GM21360 (cell line): ENCODE measurements at regions not wholly inside any gene's neighbourhood (a gene's known extent, or its start where the extent isn't known, plus 50 kb on each side); places are given as distances from the start of the nearest gene placed in this dataset.

Source experiments
- ATAC-seq: cut with Tn5 transposase; IDR thresholded peaks from one replicate; pipeline ENCODE4 v1.9.1; 2021; ENCODE audit warnings: mild to moderate bottlenecking, moderate library complexity; ENCODE audit not compliant: unreplicated experiment

GRCh38 chr16:62907562-62907961, 871.3 kb upstream of the CDH8 start:
- no peak for ATAC-seq

- ATAC-seq: no peak
These were observed 867.8 kb upstream of the CDH8 start for GRCh38 chr16:62903961-62904502.

DNA sequence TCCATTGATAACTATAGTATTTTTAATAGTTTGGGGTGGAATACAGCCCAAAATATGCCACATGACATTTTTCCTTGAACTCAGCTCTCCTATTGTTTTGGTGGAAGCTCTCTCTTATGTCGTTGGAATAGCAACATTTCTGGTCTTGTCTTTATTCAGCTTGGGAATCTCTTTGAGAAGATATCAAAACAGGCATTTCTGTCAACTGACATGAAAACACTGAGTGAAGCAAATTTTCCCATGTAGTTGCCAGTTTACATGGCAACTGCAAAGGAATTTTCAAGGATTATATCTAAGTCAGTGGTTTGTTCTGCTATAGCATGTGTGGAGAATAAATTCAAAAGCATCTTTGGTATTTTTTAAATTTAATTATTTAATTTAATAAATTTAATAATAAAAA, 863.5 kb upstream of the CDH8 start:
- ATAC-seq: no peak

DNA sequence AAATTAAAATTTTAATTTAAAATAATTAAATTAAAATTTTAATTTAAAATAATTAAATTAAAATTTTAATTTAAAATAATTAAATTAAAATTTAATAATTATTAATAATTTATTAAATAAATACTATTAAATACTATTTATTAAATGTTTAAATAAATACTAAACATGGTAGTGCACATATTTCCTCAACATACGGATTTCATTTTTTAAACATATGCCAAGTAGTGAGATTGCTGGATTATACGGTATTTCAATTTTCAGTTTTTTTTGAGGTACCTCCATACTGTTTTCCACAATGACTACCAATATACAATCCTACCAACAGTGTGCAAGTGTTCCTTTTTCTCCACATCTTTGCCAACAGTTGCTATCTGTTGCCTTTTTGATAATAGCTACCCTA, 852.9 kb upstream of the CDH8 start:
- ATAC-seq: no peak

DNA sequence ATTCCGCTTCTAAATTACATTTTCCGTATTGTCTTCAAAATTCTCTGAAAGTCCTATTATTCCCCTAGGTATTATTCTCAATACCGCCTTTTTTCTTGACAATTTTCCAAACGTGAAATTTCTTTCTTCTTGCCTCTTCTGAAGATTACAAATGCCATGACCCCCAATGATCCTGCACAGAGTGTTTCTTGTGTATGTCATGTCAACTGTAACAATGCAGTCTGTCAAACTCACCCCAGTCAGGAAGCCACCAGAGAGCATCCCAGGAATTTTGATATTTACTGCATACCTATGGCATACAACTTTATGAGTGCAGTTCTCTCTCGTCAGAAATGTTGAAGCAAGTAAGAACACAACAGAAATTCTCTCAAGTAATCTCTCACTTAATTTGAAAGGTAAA, 847.3 kb upstream of the CDH8 start:
- no peak for ATAC-seq

GRCh38 chr16:62882552-62883221, 846.4 kb upstream of the CDH8 start:
- ATAC-seq: no peak

DNA sequence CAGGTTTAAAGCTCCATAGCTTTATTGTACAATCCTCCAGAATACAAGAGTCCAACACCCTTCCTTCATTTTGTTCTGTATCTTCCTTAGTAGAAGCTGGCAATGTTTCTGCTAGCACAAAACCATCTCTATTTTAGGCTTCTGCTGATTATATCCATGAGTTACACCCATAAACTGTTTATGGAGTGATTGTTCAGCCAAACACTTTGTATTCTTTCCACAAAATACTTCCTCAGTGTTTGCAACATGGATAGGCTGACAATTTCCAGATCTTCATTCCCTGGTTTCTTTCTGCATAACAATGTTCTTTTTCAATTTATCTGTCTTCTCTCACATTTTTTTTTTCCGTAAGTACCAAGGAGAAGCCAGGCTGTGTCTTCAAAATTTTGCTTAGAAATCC, 839.9 kb upstream of the CDH8 start:
- no peak for ATAC-seq

DNA sequence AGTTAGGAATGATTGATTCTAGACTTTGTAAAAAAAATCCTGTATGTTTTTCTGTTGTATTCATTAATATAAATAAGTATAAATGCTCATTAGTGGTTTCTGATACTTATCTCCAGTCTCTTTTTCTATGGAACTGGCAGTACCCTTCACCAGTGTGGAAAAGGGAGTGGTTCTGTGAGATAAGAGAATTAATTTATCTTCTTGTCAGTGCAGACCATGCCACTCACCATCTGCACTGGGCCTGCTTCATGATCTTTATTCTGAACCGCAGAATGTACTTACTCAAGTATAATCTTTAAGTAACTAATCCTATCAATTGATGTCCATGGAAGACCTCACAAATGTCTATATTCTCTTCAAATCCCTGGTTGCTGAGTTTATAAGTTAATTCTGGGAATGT, 836.1 kb upstream of the CDH8 start:
- ATAC-seq: no peak

- ATAC-seq: no peak
These were observed 834.3 kb upstream of the CDH8 start for GRCh38 chr16:62870554-62870953.

GRCh38 chr16:62869837-62870236, 833.6 kb upstream of the CDH8 start:
- ATAC-seq: no peak

DNA sequence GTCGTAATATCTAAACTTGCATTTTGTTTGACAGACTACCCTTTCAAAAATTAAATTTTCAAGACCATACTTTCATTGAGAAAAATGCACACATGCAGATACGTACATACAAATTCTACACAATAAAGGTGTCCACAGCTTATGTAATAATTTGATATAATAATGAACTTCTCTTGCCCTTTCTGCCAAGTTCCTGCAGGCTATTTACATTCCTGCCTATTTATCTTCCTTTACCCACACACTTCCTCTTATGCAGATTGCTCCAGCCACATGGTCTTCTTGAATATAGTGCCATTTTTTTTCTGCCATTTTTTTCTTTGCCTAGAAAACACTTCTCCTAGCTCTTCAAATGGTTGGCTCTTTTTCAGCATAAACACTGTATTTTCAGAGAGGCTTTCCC, 826.9 kb upstream of the CDH8 start:
- ATAC-seq: no peak

DNA sequence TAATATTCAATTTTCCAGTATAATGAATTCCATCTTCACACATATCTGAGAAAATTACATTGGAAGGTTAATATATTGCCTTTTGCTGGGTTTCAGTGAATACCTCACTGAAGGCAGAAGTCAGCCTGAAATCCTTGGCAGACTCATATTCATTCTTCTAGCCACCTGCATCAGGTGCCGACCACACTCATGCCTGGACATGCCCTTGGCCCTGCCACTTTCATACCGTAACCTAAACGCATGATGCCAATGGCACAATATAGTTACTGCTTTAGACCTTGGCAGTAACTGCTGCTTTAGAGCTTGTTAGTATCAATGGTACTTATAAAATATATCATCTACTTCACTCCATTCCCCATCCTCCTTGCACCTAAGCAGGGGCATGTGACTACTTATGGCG, 817.6 kb upstream of the CDH8 start:
- no peak for ATAC-seq

DNA sequence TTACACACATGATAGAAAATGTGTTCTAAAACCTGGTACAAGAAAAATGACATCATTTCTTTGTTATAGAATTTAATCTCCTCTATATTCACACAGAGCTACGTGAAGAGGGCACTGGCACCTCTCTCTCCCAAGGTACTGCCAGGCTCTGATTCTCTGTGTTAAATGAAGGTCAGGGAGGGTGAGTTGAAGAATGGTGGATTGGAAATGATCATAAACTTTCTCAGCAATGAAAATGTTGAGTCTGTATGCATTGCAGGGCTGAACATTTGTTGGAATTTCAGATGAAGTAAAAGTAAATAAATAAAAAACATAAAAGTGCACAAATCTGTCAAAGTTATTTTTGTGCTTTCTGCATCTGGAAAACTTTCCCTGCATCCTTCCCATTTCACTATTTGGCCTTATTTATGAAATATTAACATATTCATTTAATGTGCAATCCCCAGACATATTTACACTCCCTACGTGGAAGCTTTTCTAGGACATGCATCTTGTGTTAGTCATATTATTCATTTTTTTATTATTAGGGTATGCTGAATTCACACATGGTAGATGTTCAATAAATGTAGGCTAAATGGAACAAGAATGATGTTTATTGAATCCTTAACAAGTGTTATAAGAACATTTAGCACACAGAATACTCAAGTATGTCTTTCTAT, 810.3 kb upstream of the CDH8 start:
- no peak for ATAC-seq

GRCh38 chr16:62832214-62832613, 796.0 kb upstream of the CDH8 start:
- no peak for ATAC-seq

- no peak for ATAC-seq
These were observed 795.1 kb upstream of the CDH8 start for GRCh38 chr16:62831235-62831850.

DNA sequence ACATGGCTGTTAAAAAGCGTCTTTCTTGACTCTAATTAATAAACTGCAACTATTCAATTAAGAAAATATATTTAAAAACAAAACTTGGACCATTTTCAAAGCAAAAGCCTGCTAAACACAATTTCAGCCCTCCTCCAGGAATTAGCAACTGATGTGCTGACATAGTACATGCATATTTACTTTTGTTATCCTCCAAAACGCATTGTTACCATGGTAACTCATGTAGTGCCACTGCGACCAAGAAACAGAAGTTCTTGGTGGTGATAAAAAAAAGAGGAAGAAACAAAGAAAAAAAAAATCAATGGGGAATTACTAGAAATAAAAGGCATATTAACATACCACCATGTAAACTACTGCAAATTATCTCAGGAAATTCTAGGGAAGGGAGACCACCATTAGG, 793.4 kb upstream of the CDH8 start:
- ATAC-seq: no peak

GRCh38 chr16:62829084-62829483, 792.8 kb upstream of the CDH8 start:
- ATAC-seq: no peak

DNA sequence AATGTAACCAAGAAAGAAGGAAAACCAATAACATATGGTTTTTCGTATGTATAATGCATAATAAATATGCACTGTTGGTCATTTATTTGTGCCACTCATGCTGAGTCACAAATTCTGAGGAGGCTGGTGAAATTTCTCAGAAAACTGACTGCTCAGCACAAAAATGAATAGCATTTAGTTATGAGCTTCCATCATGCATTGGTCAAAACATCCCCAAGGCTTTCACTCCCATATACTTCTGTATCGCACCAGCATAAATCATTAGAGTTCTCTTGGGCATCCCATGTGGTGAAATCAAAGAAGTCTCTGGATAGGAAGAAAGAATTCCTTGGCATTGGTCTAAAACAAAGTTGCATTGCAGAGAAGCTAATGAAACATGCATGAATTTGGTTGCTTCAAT, 785.6 kb upstream of the CDH8 start:
- no peak for ATAC-seq

GRCh38 chr16:62816971-62817519, 780.8 kb upstream of the CDH8 start:
- no peak for ATAC-seq

DNA sequence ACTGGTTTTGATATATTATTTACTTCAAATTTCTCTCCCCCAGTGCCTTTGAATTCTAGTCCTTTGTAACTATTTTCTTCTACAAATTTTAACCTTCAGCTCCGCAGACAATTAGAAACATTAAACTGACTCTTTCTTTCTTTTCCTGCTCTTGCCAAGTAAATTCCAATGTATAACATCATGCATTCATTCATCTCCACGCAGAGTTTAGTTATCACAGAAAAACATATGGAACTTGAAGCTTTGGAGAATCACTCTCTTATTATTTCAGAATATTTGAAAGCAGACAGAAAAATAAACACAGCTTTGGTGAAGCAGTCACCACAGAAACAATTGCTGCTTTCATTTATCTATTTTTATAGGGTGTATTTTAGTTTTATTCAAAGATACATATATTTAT, 778.7 kb upstream of the CDH8 start:
- ATAC-seq: no peak

- ATAC-seq: no peak
These were observed 769.1 kb upstream of the CDH8 start for GRCh38 chr16:62805221-62805857.
